Endothelial cell of umbilical vein (primary cell): ENCODE measurements at regions not wholly inside any gene's neighbourhood (a gene's known extent, or its start where the extent isn't known, plus 50 kb on each side); places are given as distances from the start of the nearest gene placed in this dataset.

Experiments
- BruUV-seq: library from RNA; stranded (reverse); fragments of 400-500 nt; replicated peaks from 2 replicates; lab custom pipeline; 2021; lab: Mats Ljungman, UMichigan
- CTCF ChIA-PET: fragments of 300-600, 350-600 bp; sonication (Branson Sonifier 250); formaldehyde crosslinking; loops from one replicate; lab custom pipeline; 2021; ENCODE audit warnings: antibody characterized with exemption, inconsistent platforms; lab: Charles Lee
- POLR2A ChIA-PET: fragments of 300-600, 350-600 bp; sonication (Branson Sonifier 250); formaldehyde crosslinking; loops from one replicate; lab custom pipeline; 2021; ENCODE audit warnings: antibody characterized with exemption, inconsistent platforms; lab: Charles Lee
- DNase-seq: peaks from one replicate; pipeline ENCODE4 v3.0.0-alpha.2; 2011; ENCODE audit warnings: low read depth, low spot score
- FAIRE-seq: peaks from 2 replicates; lab custom pipeline; 2011; peaks lifted over from hg19 to GRCh38; lab: Jason Lieb, UNC
- H2AFZ ChIP-seq: 2 replicates; pipeline ENCODE4 v1.6.0; 2012; ENCODE audit warnings: low read depth, low read length, control low read depth, inconsistent platforms
- H3K27ac ChIP-seq: 2 replicates; pipeline ENCODE4 v1.5.1; 2011; ENCODE audit warnings: low read depth, mild to moderate bottlenecking, control low read depth, low read length, moderate library complexity; ENCODE audit not compliant: insufficient read depth
- H3K27me3 ChIP-seq, 2 experiments: 2 replicates each; pipeline versions ENCODE4 v1.6.0 to v1.6.1; 2011; ENCODE audit warnings: low read length in 2 of 2, mixed read lengths in 1 of 2; ENCODE audit not compliant: control insufficient read depth in 2 of 2, insufficient read depth in 2 of 2
- H3K36me3 ChIP-seq, 2 experiments: 2 replicates in 1 of 2; 3 replicates in 1 of 2; pipeline ENCODE4 v1.5.1; 2011; ENCODE audit warnings: low read length in 2 of 2, mild to moderate bottlenecking in 1 of 2, moderate library complexity in 1 of 2; ENCODE audit not compliant: control insufficient read depth in 2 of 2, insufficient read depth in 2 of 2; ENCODE audit errors: extremely low read depth in 1 of 2
- H3K4me1 ChIP-seq: 3 replicates; pipeline ENCODE4 v1.5.1; 2011; ENCODE audit warnings: mild to moderate bottlenecking, low read length; ENCODE audit not compliant: control insufficient read depth, insufficient read depth; ENCODE audit errors: extremely low read depth
- H3K4me2 ChIP-seq: 2 replicates; pipeline ENCODE4 v1.6.1; 2011; ENCODE audit warnings: low read length, control low read depth, mixed read lengths; ENCODE audit not compliant: insufficient read depth
- H3K4me3 ChIP-seq, 3 experiments: fragments of 200-600 bp in 1 of 3; sonication (generic), shearing (Covaris generic) in 1 of 3; replicated peaks in 1 of 3; 2 replicates each; pipeline ENCODE4 v1.5.1; 2011 to 2016; ENCODE audit warnings: control low read depth in 3 of 3, low read length in 3 of 3, mild to moderate bottlenecking in 2 of 3, inconsistent platforms in 1 of 3, low read depth in 1 of 3, moderate library complexity in 1 of 3; ENCODE audit not compliant: insufficient read depth in 1 of 3
- H3K79me2 ChIP-seq: 2 replicates; pipeline ENCODE4 v1.6.0; 2012; ENCODE audit warnings: low read length, inconsistent platforms; ENCODE audit not compliant: control insufficient read depth, insufficient read depth
- H3K9ac ChIP-seq: replicated peaks from 2 replicates; pipeline ENCODE3; 2011; ENCODE audit warnings: low read length, control low read depth; ENCODE audit not compliant: insufficient read depth; ENCODE audit errors: extremely low read depth
- H3K9me1 ChIP-seq: replicated peaks from 3 replicates; pipeline ENCODE4 v1.6.0; 2011; ENCODE audit warnings: mild to moderate bottlenecking, low read length; ENCODE audit not compliant: control insufficient read depth, insufficient read depth; ENCODE audit errors: extremely low read depth
- H3K9me3 ChIP-seq: replicated peaks from 2 replicates; pipeline ENCODE4 v1.5.1; 2012; ENCODE audit warnings: low read length, inconsistent platforms; ENCODE audit not compliant: control insufficient read depth, insufficient read depth
- H4K20me1 ChIP-seq: replicated peaks from 2 replicates; pipeline ENCODE3; 2011; ENCODE audit warnings: mild to moderate bottlenecking, low read length; ENCODE audit not compliant: control insufficient read depth, insufficient read depth; ENCODE audit errors: extremely low read depth
- CTCF ChIP-seq, 2 donors: IDR thresholded peaks; 1 replicate in 1 of 2; 2 replicates in 1 of 2; pipeline ENCODE4 v1.5.1; 2011; ENCODE audit warnings: low read length in 2 of 2, mild to moderate bottlenecking in 2 of 2, moderate library complexity in 2 of 2, control low read depth in 1 of 2, inconsistent platforms in 1 of 2, low read depth in 1 of 2; ENCODE audit not compliant: insufficient read depth in 1 of 2; ENCODE audit errors: extremely low read depth in 1 of 2
- EZH2 ChIP-seq: IDR thresholded peaks from 2 replicates; pipeline ENCODE4 v1.6.1; 2012; ENCODE audit warnings: borderline replicate concordance, low read depth, mild to moderate bottlenecking, moderate library complexity, low read length, inconsistent platforms; ENCODE audit not compliant: severe bottlenecking
- FOS ChIP-seq: IDR thresholded peaks from 2 replicates; pipeline ENCODE4 v1.6.1; 2011; ENCODE audit warnings: mild to moderate bottlenecking, low read length, moderate library complexity, borderline replicate concordance; ENCODE audit not compliant: insufficient read depth
- GATA2 ChIP-seq: IDR thresholded peaks from 2 replicates; pipeline ENCODE4 v1.7.0; 2011; ENCODE audit warnings: low read depth, mild to moderate bottlenecking, moderate library complexity, mixed read lengths, low read length; ENCODE audit not compliant: insufficient read length, insufficient read depth
- JUN ChIP-seq: IDR thresholded peaks from 2 replicates; pipeline ENCODE4 v1.6.1; 2011; ENCODE audit warnings: borderline replicate concordance, low read depth; ENCODE audit not compliant: insufficient read length, insufficient read depth
- MYC ChIP-seq: IDR thresholded peaks from one replicate; pipeline ENCODE4 v1.6.1; 2011; ENCODE audit warnings: mild to moderate bottlenecking, low read depth, low read length
- POLR2A ChIP-seq: IDR thresholded peaks from 2 replicates; pipeline ENCODE4 v1.6.1; 2012; ENCODE audit warnings: low read depth, mild to moderate bottlenecking, control low read depth, low read length
- POLR2AphosphoS5 ChIP-seq: IDR thresholded peaks from 2 replicates; pipeline ENCODE4 v1.6.1; 2012; ENCODE audit warnings: low read depth, mild to moderate bottlenecking, control low read depth, low read length, moderate library complexity; ENCODE audit not compliant: insufficient read depth
- dilution Hi-C: fragments of 300-500 bp; cut with MboI; formaldehyde crosslinking; loops from one replicate; pipeline ENCODE4 v1.15.0; 2019; ENCODE audit warnings: low sequenced_read_pairs; ENCODE audit not compliant: extremely low pct_ligation_motif_present
- intact Hi-C: fragments of 100-400 bp; cut with micrococcal nuclease; formaldehyde crosslinking; loops from one replicate; pipeline ENCODE4 v1.10.0; 2022

DNA sequence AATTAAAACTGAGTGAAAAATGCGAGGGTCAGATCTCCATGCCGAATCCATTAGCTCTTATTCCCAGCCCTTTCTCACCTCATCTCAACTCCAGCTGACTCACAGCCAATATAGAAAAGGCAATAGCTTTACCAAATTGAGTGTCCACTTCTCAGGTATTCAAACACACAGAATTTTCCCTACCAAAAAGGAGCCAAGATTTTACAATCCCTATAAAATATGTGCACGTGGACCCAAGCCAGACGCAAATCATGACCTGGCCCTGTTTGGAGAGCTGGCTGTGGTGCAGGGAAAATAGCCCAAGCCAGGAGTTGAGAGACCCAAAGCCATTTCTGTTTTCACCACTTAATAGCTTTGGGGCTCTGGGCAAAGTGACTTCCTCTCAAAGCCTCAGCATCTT lies 379.7 kb upstream of the AUTS2 start:
- DNase-seq (no peak), FAIRE-seq (no peak)
- Histone ChIP-seq H3K36me3 (no peaks in the 10 kb centered on the region), H3K79me2 (no peaks in the 10 kb centered on the region), H3K27me3 (no peaks in the 10 kb centered on the region), H3K27ac (no peak overlapping the region), H3K9ac (no peak overlapping the region), H3K9me1 (no peaks in the 10 kb centered on the region), H3K4me3 (no peak overlapping the region), H3K4me1 (no peaks in the 10 kb centered on the region), H3K9me3 (no peaks in the 10 kb centered on the region), H2AFZ (no peak overlapping the region), H4K20me1 (no peaks in the 10 kb centered on the region), H3K4me2 (no peak overlapping the region)
- intact Hi-C loops (no loop called here), dilution Hi-C loops (no loop called here)
- TF ChIP-seq POLR2AphosphoS5 = no peak
- no peak for TF ChIP-seq CTCF (IDR thresholded peaks at IDR 0.05; ENCODE audit: extremely low read depth in 1 of 2, insufficient read depth in 1 of 2, low read depth in 1 of 2, low read length in 2 of 2)
- TF ChIP-seq GATA2 = no peak
- TF ChIP-seq POLR2A = no peak
- TF ChIP-seq FOS = no peak
- TF ChIP-seq MYC = no peak
- TF ChIP-seq EZH2 = no peak
- no peak for TF ChIP-seq JUN
- POLR2A ChIA-PET = no interaction called here
- no TSS peak for BruUV-seq
- CTCF ChIA-PET = no interaction called here
